Transverse colon (tissue), 4 donors: ENCODE measurements at regions not wholly inside any gene's neighbourhood (a gene's known extent, or its start where the extent isn't known, plus 50 kb on each side); places are given as distances from the start of the nearest gene placed in this dataset.

ENCODE experiments used
- DNase-seq: peaks from one replicate; pipeline ENCODE4 v3.0.0-alpha.2; 2019
- H3K27ac ChIP-seq, 4 donors: fragments of 200-600 bp; sonication (generic); 2 replicates each; pipeline ENCODE4 v1.5.1; 2016 to 2018; ENCODE audit warnings: inconsistent platforms in 4 of 4
- H3K27me3 ChIP-seq: fragments of 200-600 bp; sonication (generic); 2 replicates; pipeline ENCODE4 v1.5.1; 2017; ENCODE audit warnings: inconsistent platforms
- H3K36me3 ChIP-seq, 4 donors: fragments of 200-600 bp; sonication (generic); 2 replicates each; pipeline ENCODE4 v1.5.1; 2017 to 2019; ENCODE audit warnings: inconsistent platforms in 4 of 4
- H3K4me1 ChIP-seq, 4 donors: fragments of 200-600 bp; sonication (generic); 2 replicates each; pipeline ENCODE4 v1.5.1; 2017 to 2020; ENCODE audit warnings: inconsistent platforms in 4 of 4
- H3K4me3 ChIP-seq, 4 donors: fragments of 200-600 bp; sonication (generic); 1 replicate in 1 of 4; 2 replicates in 3 of 4; pipeline versions ENCODE4 v1.5.1 to v1.6.1; 2017 to 2019; ENCODE audit warnings: inconsistent platforms in 4 of 4
- H3K9me3 ChIP-seq, 2 donors: fragments of 200-600 bp; sonication (generic); 2 replicates each; pipeline ENCODE4 v1.5.1; 2017 to 2019; ENCODE audit warnings: inconsistent platforms in 2 of 2
- EP300 ChIP-seq: sonication (generic); formaldehyde crosslinking; IDR thresholded peaks from one replicate; pipeline ENCODE4 v1.6.1; 2017; ENCODE audit warnings: antibody characterized with exemption, low read depth
- POLR2A ChIP-seq: fragments of 450-650 bp; IDR thresholded peaks from one replicate; pipeline ENCODE4 v1.6.1; 2016; ENCODE audit warnings: antibody characterized with exemption, mild to moderate bottlenecking, moderate library complexity
- POLR2AphosphoS5 ChIP-seq, 3 donors: sonication (generic); formaldehyde crosslinking; IDR thresholded peaks; one replicate each; pipeline ENCODE4 v1.6.1; 2016; ENCODE audit warnings: antibody characterized with exemption in 3 of 3
- WGBS, 2 donors: methylation state at CpG; one replicate each; pipeline ENCODE4 v1.1.5; 2018; ENCODE audit warnings: low coverage in 1 of 2; 5-methylcytosine and 5-hydroxymethylcytosine counted together
- in situ Hi-C, 4 donors: fragments of 200-750 bp; cut with MboI; loops; one replicate each; pipeline versions ENCODE4 v1.15.0 to v1.15.1; 2017; ENCODE audit warnings: low sequenced_read_pairs in 3 of 4, low pct_ligation_motif_present in 1 of 4, low pct_unique_long_range_greater_than_20kb in 1 of 4
- intact Hi-C: fragments of 100-400 bp; cut with DNase I; formaldehyde crosslinking; loops from one replicate; pipeline ENCODE4 v1.15.1; 2023; ENCODE audit warnings: low total_unique reads
- TF ChIP-seq, protein P1 (sequence below), 5 experiments: fragments of 200-600 bp in 3 of 5; fragments of 450-650 bp in 2 of 5; sonication (generic) in 3 of 5; IDR thresholded peaks; 1 replicate in 2 of 5; 2 replicates in 3 of 5; pipeline ENCODE4 v1.5.1; 2016 to 2017; ENCODE audit warnings: antibody characterized with exemption in 5 of 5, inconsistent platforms in 3 of 5, mild to moderate bottlenecking in 2 of 5, moderate library complexity in 1 of 5

DNA sequence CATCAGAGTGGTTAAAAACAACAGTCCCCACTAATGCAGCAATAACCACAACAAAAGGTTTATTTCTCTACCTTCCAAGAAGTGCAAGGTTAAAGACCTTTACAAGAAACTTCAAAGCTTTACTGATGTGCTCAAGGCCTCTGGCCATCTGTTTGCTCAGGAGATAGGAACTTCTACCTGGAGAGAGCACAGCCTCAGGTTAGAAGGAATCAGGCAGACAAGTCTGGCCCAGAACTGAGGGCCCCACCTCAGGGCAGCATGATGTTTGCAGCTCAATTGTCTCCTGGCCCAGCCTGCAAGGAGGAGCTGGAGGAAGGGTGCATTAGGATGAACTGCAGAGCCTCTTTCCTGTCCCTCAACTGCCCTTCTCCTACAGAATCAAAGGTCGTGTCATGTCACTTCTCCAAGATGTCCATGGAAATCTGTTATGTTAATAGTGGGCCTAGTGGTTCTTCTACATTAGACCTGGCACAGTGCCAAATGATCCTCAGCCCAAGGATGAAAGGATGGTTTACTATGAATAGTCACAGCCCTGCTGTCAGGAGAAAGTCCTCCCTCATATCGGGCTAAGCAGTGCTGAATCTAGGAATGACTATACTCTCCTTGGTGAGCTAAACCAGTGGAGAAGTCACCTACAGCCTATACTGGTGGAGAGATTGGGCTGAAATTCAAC lies 98.9 kb upstream of the NTRK2 start:
- no peaks in the 10 kb centered on the region for H3K36me3 ChIP-seq
- in situ Hi-C loops, result loop anchor here in 1 of 4 donors (10.0 kb wide), 1 partner anchor 56 kb away; no protein-coding TSS in a partner anchor
- H3K27ac ChIP-seq, result no peak overlapping the region
- no peak for DNase-seq
- no peaks in the 10 kb centered on the region for H3K27me3 ChIP-seq
- 72% methylated on average over 2 of the region's 2 CpGs; no CpG with 5 or more reads in 1 of the 2 donors for WGBS, 2 donors
- TF ChIP-seq, protein P1, sequence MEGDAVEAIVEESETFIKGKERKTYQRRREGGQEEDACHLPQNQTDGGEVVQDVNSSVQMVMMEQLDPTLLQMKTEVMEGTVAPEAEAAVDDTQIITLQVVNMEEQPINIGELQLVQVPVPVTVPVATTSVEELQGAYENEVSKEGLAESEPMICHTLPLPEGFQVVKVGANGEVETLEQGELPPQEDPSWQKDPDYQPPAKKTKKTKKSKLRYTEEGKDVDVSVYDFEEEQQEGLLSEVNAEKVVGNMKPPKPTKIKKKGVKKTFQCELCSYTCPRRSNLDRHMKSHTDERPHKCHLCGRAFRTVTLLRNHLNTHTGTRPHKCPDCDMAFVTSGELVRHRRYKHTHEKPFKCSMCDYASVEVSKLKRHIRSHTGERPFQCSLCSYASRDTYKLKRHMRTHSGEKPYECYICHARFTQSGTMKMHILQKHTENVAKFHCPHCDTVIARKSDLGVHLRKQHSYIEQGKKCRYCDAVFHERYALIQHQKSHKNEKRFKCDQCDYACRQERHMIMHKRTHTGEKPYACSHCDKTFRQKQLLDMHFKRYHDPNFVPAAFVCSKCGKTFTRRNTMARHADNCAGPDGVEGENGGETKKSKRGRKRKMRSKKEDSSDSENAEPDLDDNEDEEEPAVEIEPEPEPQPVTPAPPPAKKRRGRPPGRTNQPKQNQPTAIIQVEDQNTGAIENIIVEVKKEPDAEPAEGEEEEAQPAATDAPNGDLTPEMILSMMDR (IDR thresholded peaks at IDR 0.05), result no peak
- TF ChIP-seq POLR2AphosphoS5 (IDR thresholded peaks at IDR 0.05) (no peak), EP300 (no peak), POLR2A (no peak)
- H3K4me1 ChIP-seq, result no peaks in the 10 kb centered on the region
- intact Hi-C loops, result no loop called here
- no peak overlapping the region for H3K4me3 ChIP-seq
- H3K9me3 ChIP-seq, result no peaks in the 10 kb centered on the region

DNA sequence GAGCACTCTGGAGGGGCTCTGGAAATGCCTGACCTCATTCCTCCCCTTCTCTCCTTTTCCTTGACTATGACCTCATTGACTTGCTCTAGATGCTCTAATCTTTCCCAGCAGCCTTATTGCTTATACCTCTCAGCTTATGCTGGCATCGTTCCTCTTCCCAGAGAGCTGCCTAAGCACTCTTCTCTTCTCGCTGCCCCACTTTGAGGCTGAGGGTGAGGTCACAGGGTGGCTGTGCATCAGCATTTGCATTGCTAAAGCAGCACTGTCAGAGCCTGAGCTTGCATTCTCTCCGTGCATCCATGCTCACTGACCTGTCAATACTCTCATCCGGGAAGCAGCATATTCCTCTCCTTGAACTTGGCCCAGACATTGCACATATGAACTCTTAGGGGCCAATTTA lies 96.4 kb upstream of the NTRK2 start:
- no peak overlapping the region for H3K4me3 ChIP-seq
- H3K9me3 ChIP-seq, result no peaks in the 10 kb centered on the region
- TF ChIP-seq EP300 (no peak), POLR2A (no peak), POLR2AphosphoS5 (IDR thresholded peaks at IDR 0.05) (no peak)
- TF ChIP-seq, protein P1 (IDR thresholded peaks at IDR 0.05), result no peak
- H3K27ac ChIP-seq, result no peak overlapping the region
- intact Hi-C loops (no loop called here), in situ Hi-C loops (loop anchor here in 1 of 4 donors (10.0 kb wide), 1 partner anchor 58 kb away; no protein-coding TSS in a partner anchor)
- no peaks in the 10 kb centered on the region for H3K36me3 ChIP-seq
- 68 to 69% methylated on average over 2 to 4 of the region's 4 CpGs for WGBS, 2 donors
- H3K4me1 ChIP-seq, result no peaks in the 10 kb centered on the region
- no peaks in the 10 kb centered on the region for H3K27me3 ChIP-seq
- DNase-seq, result no peak

DNA sequence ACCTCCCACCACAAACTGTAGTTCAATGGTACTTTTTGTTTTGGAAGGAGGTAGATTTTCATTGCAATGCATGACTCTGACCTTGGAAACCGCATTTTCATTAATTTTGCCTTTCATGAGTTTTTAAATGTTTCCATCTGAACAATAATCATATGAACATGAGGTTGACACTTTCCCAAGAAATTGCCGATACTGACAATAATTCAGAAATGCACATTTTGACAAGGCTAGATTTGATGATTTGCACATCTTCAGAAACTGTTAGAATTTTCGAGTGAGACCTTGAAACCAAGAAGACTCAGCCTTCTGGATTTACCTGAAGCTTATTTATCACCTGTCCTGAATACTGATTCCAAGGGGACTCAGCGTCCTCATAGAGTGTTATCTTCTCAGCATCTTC lies 93.8 kb upstream of the NTRK2 start:
- no peak overlapping the region for H3K27ac ChIP-seq
- H3K4me3 ChIP-seq, result no peak overlapping the region
- H3K27me3 ChIP-seq, result no peaks in the 10 kb centered on the region
- in situ Hi-C loops, result loop anchor here in 1 of 4 donors (10.0 kb wide), 1 partner anchor 61 kb away; no protein-coding TSS in a partner anchor
- WGBS, 2 donors, result 79 to 83% methylated on average over 2 to 4 of the region's 4 CpGs
- intact Hi-C loops, result no loop called here
- TF ChIP-seq, protein P1 (IDR thresholded peaks at IDR 0.05), result no peak
- H3K9me3 ChIP-seq, result no peaks in the 10 kb centered on the region
- no peak for DNase-seq
- no peaks in the 10 kb centered on the region for H3K4me1 ChIP-seq
- no peaks in the 10 kb centered on the region for H3K36me3 ChIP-seq

DNA sequence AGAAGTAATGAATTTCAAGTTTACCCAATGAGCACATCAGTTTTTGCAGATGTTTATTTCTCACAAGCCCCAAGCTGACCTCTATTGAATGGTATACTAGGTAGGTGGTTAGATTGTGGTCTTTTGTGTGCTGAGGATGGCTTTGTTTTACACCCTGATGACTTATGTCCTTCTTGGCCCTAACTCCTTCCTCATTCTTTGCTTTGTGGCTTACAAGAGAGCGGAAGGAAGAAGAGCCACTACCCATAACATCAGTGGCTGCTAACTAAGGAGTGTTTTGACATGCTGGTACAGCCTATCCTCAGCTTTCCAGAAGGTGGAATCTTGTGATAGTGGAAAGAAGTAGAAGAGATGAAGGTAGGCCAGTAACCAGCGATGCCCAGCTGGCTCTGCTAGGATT lies 85.7 kb upstream of the NTRK2 start:
- H3K36me3 ChIP-seq, result no peaks in the 10 kb centered on the region
- WGBS, 2 donors, result 78 to 80% methylated on average over 1 to 2 of the region's 2 CpGs
- intact Hi-C loops, result no loop called here

More for the DNA sequence above, 85.7 kb upstream of the NTRK2 start:
- Histone ChIP-seq H3K27me3 (no peaks in the 10 kb centered on the region), H3K4me3 (no peak overlapping the region), H3K27ac (no peak overlapping the region), H3K4me1 (no peaks in the 10 kb centered on the region), H3K9me3 (no peaks in the 10 kb centered on the region)
- in situ Hi-C loops, result no loop called here
- no peak for DNase-seq
- no peak for TF ChIP-seq EP300
- no peak for TF ChIP-seq POLR2AphosphoS5 (IDR thresholded peaks at IDR 0.05)
- TF ChIP-seq, protein P1 (IDR thresholded peaks at IDR 0.05), result no peak
- TF ChIP-seq POLR2A, result no peak
